A549 (cell line): ENCODE measurements at regions not wholly inside any gene's neighbourhood (a gene's known extent, or its start where the extent isn't known, plus 50 kb on each side); places are given as distances from the start of the nearest gene placed in this dataset.
"Not testable (repeated sequence)": the region's sequence is repeated elsewhere in the genome, so short reads cannot be mapped to it uniquely, and the experiment has no call there.

Experiments used
- ATAC-seq, 2 experiments: fragments of 200-7000 bp in 1 of 2; fragments of >200 bp in 1 of 2; cut with Nextera tagmentation in 1 of 2; cut with Tn5 transposase in 1 of 2; 3 replicates each; pipeline versions ENCODE4 v1.8.0 to v1.9.1; 2018 to 2020; ENCODE audit warnings: mild to moderate bottlenecking in 1 of 2, moderate library complexity in 1 of 2
- CTCF ChIA-PET: fragments of 300-600 bp; sonication (Branson Sonifier 250); formaldehyde crosslinking; extraction: SDS; loops from one replicate; lab custom pipeline; 2021; ENCODE audit warnings: antibody characterized with exemption, inconsistent platforms; lab: Yijun Ruan, JAX
- POLR2A ChIA-PET: fragments of 350-600 bp; formaldehyde crosslinking; extraction: SDS; loops from one replicate; lab custom pipeline; 2021; ENCODE audit warnings: antibody characterized with exemption, inconsistent platforms; lab: Yijun Ruan, JAX
- DNase-seq, 2 experiments: peaks; one replicate each; pipeline versions ENCODE4 v3.0.0 to v3.0.0-alpha.2; 2011 to 2016; ENCODE audit warnings: low read depth in 1 of 2, low spot score in 1 of 2
- FAIRE-seq: peaks from 2 replicates; lab custom pipeline; 2011; peaks lifted over from hg19 to GRCh38; lab: Jason Lieb, UNC
- H3K27ac ChIP-seq, 2 experiments: fragments of >200 bp; sonication (Bioruptor Twin); formaldehyde crosslinking; 3 replicates each; pipeline ENCODE4 v1.5.1; 2016 to 2017
- H3K4me1 ChIP-seq: fragments of >200 bp; sonication (Bioruptor Twin); formaldehyde crosslinking; 3 replicates; pipeline ENCODE4 v1.6.1; 2016
- H3K4me2 ChIP-seq: fragments of >200 bp; sonication (Bioruptor Twin); formaldehyde crosslinking; 3 replicates; pipeline ENCODE4 v1.6.1; 2016
- H3K4me3 ChIP-seq: fragments of >200 bp; sonication (Bioruptor Twin); formaldehyde crosslinking; 3 replicates; pipeline ENCODE4 v1.5.1; 2016
- H3K9me3 ChIP-seq: fragments of >200 bp; sonication (Bioruptor Twin); formaldehyde crosslinking; 3 replicates; pipeline ENCODE4 v1.6.1; 2016
- HDAC2 ChIP-seq: fragments of 200-600 bp; sonication (generic); IDR thresholded peaks from 2 replicates; pipeline ENCODE4 v1.6.1; 2016
- whole genome bisulfite sequencing: methylation state at CpG from one replicate; pipeline ENCODE4 v1.1.6; 2017; ENCODE audit errors: missing lambda C conversion rate; 5-methylcytosine and 5-hydroxymethylcytosine counted together

DNA sequence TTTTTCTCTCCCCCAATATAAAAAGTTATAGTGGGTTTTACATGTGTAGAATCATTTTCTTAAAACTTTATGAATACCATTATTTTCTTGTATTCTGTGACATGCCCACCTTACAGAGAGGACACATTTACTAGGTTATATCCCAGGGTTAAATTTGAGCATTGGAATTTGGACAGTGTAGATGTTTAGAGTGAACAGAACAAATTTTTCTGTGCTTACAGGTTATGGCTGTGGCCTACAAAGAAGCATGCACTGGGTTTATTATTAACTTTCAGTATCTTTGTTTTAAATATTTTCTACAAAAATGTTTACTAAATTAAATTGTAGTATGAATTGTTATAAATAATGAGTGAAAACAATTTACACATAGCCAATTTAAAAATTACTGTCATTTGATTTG is 51.3 kb upstream of the TRIM77 start:
- POLR2A ChIA-PET, H3K27ac ChIP-seq, CTCF ChIA-PET, H3K4me1 ChIP-seq, ATAC-seq, H3K4me3 ChIP-seq, FAIRE-seq, H3K9me3 ChIP-seq, DNase-seq, H3K4me2 ChIP-seq: not testable (repeated sequence)

GRCh38 chr11:89659414-89659813 is 50.7 kb upstream of the TRIM77 start:
- POLR2A ChIA-PET, ATAC-seq, H3K27ac ChIP-seq, CTCF ChIA-PET, H3K4me1 ChIP-seq, FAIRE-seq, H3K9me3 ChIP-seq, H3K4me2 ChIP-seq, DNase-seq, H3K4me3 ChIP-seq: not testable (repeated sequence)
- 0% methylated on average over 2 of the region's 2 CpGs for WGBS

DNA sequence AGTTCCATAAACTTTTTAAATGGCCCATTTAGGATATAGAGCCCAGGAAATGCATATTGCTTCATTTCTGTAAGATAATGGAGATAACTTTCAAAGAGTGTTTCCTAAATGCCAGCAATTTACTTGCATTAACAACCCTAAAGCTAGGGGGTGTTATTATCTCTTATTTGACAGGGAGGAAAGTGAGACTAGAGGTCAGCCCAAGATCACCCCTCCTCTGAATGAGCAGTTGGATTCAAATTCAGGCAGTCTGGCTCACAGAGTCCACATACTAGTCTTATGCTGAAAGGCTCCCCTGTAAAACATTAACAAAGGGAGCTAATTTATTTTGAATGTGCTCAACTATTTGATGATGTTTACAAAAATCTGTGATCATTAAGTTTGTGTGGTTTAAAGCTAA is 49.9 kb upstream of the TRIM77 start:
- H3K4me3 ChIP-seq = no peak overlapping the region
- no peak for TF ChIP-seq HDAC2
- TF ChIP-seq, all 56 proteins: peak for 0
- POLR2A ChIA-PET = no interaction called here
- H3K4me2 ChIP-seq = no peak overlapping the region
- ATAC-seq (no peak), DNase-seq (no peak), FAIRE-seq (no peak)
- no peaks in the 10 kb centered on the region for H3K4me1 ChIP-seq
- H3K27ac ChIP-seq = no peak overlapping the region
- no peaks in the 10 kb centered on the region for H3K9me3 ChIP-seq
- CTCF ChIA-PET = no interaction called here
